ENCODE measurements at regions not wholly inside any gene's neighbourhood (a gene's known extent, or its start where the extent isn't known, plus 50 kb on each side); places are given as distances from the start of the nearest gene placed in this dataset.

DNA sequence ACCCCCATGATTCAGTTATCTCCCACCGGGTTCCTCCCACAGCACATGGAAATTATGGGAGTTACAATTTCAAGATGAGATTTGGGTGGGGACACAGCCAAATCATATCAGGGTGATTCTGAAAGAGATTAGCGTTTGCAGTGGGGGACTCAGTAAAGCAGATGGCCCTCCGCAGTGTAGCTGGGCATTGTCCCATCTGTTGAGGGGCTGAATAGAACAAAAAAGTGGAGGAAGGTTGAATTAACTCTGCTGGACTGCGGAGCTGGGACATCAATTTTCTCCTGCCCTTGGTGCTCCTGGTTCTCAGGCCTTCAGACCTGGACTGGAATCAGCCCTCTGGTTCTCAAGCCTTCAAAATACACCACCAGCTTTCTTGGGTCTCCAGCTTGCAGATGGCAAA, 55.2 kb upstream of the CACNA1A start:
- TF ChIP-seq, protein P1, sequence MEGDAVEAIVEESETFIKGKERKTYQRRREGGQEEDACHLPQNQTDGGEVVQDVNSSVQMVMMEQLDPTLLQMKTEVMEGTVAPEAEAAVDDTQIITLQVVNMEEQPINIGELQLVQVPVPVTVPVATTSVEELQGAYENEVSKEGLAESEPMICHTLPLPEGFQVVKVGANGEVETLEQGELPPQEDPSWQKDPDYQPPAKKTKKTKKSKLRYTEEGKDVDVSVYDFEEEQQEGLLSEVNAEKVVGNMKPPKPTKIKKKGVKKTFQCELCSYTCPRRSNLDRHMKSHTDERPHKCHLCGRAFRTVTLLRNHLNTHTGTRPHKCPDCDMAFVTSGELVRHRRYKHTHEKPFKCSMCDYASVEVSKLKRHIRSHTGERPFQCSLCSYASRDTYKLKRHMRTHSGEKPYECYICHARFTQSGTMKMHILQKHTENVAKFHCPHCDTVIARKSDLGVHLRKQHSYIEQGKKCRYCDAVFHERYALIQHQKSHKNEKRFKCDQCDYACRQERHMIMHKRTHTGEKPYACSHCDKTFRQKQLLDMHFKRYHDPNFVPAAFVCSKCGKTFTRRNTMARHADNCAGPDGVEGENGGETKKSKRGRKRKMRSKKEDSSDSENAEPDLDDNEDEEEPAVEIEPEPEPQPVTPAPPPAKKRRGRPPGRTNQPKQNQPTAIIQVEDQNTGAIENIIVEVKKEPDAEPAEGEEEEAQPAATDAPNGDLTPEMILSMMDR (conservative IDR thresholded peaks at IDR 0.05; ENCODE audit: low read length): no peak
- no peak for TF ChIP-seq EZH2phosphoT487 (IDR thresholded peaks at IDR 0.05; ENCODE audit: borderline replicate concordance)
